A673 (cell line): ENCODE measurements at regions not wholly inside any gene's neighbourhood (a gene's known extent, or its start where the extent isn't known, plus 50 kb on each side); places are given as distances from the start of the nearest gene placed in this dataset.

ENCODE experiments used
- CTCF ChIP-seq: fragments of 300-800, 200-600 bp; sonication (generic); conservative IDR thresholded peaks from 2 replicates; pipeline ENCODE4 v1.5.1; 2017; ENCODE audit warnings: low read depth, mild to moderate bottlenecking, antibody characterized with exemption, low read length, moderate library complexity, mixed read lengths
- EZH2 ChIP-seq: fragments of 200-600 bp; sonication (generic); IDR thresholded peaks from 2 replicates; pipeline ENCODE4 v1.6.1; 2017; ENCODE audit warnings: borderline replicate concordance, low read depth, mild to moderate bottlenecking, mixed read lengths, antibody characterized with exemption, low read length; ENCODE audit not compliant: poor library complexity, severe bottlenecking

GRCh38 chr2:22213237-22213636, 1089.5 kb downstream of the TDRD15 start:
- TF ChIP-seq CTCF (no peak), EZH2 (no peak)
